HL-60 (cell line): ENCODE measurements at regions not wholly inside any gene's neighbourhood (a gene's known extent, or its start where the extent isn't known, plus 50 kb on each side); places are given as distances from the start of the nearest gene placed in this dataset.

Source experiments
- DNase-seq, 2 experiments: peaks; one replicate each; pipeline ENCODE4 v3.0.0-alpha.2; 2010 to 2020; ENCODE audit warnings: low read depth in 1 of 2, low spot score in 1 of 2
- H3K27ac ChIP-seq: fragments of 250-450 bp; sonication (Bioruptor Pico); replicated peaks from 2 replicates; pipeline ENCODE4 v1.5.1; 2020; ENCODE audit warnings: mild to moderate bottlenecking, moderate library complexity
- H3K27me3 ChIP-seq: fragments of 250-450 bp; sonication (Bioruptor Pico); 2 replicates; pipeline ENCODE4 v1.5.1; 2021; ENCODE audit warnings: mild to moderate bottlenecking, moderate library complexity; ENCODE audit not compliant: insufficient read depth, poor library complexity, severe bottlenecking
- H3K4me3 ChIP-seq: replicated peaks from 2 replicates; pipeline ENCODE4 v1.5.1; 2011; ENCODE audit warnings: mild to moderate bottlenecking, control low read depth, low read length; ENCODE audit not compliant: insufficient read depth
- GABPA ChIP-seq: IDR thresholded peaks from 2 replicates; pipeline ENCODE4 v1.6.1; 2012; ENCODE audit warnings: low read depth
- POLR2AphosphoS5 ChIP-seq: IDR thresholded peaks from 2 replicates; pipeline ENCODE4 v1.6.1; 2012; ENCODE audit warnings: low read depth
- SPI1 ChIP-seq: IDR thresholded peaks from 2 replicates; pipeline ENCODE4 v1.6.1; 2012; ENCODE audit warnings: low read depth, mild to moderate bottlenecking, borderline replicate concordance
- TF ChIP-seq, protein P1 (sequence below): IDR thresholded peaks from 2 replicates; pipeline ENCODE4 v1.6.1; 2012; ENCODE audit warnings: low read depth; ENCODE audit not compliant: insufficient replicate concordance
- TF ChIP-seq, protein P2 (sequence below): IDR thresholded peaks from one replicate; pipeline ENCODE4 v1.5.1; 2011; ENCODE audit warnings: low read length, control low read depth, inconsistent platforms; ENCODE audit not compliant: insufficient read depth

DNA sequence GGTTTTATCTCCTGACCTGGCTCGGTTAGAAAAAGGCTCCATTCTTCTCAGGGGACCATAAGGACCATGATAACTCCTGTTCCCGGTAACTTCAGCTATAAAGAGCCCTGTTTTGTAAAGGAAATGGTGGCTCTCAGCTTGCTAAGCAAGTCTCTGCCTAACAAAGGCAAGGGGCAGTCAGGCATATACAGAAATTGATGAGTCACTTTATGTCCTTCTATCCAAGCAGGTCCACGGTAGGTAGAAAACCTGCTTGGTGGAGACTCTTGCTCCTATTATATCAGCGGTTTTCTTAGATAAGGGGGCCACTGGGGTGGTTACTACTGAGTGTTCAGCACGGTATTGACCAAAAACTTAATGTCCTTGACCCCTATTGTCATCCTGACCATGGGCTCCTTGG, 203.0 kb upstream of the KLF8 start:
- Histone ChIP-seq H3K27me3 (no peaks in the 10 kb centered on the region), H3K4me3 (no peak overlapping the region), H3K27ac (no peak overlapping the region)
- TF ChIP-seq SPI1 = no peak
- no peak for TF ChIP-seq POLR2AphosphoS5
- TF ChIP-seq, protein P1, sequence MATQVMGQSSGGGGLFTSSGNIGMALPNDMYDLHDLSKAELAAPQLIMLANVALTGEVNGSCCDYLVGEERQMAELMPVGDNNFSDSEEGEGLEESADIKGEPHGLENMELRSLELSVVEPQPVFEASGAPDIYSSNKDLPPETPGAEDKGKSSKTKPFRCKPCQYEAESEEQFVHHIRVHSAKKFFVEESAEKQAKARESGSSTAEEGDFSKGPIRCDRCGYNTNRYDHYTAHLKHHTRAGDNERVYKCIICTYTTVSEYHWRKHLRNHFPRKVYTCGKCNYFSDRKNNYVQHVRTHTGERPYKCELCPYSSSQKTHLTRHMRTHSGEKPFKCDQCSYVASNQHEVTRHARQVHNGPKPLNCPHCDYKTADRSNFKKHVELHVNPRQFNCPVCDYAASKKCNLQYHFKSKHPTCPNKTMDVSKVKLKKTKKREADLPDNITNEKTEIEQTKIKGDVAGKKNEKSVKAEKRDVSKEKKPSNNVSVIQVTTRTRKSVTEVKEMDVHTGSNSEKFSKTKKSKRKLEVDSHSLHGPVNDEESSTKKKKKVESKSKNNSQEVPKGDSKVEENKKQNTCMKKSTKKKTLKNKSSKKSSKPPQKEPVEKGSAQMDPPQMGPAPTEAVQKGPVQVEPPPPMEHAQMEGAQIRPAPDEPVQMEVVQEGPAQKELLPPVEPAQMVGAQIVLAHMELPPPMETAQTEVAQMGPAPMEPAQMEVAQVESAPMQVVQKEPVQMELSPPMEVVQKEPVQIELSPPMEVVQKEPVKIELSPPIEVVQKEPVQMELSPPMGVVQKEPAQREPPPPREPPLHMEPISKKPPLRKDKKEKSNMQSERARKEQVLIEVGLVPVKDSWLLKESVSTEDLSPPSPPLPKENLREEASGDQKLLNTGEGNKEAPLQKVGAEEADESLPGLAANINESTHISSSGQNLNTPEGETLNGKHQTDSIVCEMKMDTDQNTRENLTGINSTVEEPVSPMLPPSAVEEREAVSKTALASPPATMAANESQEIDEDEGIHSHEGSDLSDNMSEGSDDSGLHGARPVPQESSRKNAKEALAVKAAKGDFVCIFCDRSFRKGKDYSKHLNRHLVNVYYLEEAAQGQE = no peak
- TF ChIP-seq, protein P2, sequence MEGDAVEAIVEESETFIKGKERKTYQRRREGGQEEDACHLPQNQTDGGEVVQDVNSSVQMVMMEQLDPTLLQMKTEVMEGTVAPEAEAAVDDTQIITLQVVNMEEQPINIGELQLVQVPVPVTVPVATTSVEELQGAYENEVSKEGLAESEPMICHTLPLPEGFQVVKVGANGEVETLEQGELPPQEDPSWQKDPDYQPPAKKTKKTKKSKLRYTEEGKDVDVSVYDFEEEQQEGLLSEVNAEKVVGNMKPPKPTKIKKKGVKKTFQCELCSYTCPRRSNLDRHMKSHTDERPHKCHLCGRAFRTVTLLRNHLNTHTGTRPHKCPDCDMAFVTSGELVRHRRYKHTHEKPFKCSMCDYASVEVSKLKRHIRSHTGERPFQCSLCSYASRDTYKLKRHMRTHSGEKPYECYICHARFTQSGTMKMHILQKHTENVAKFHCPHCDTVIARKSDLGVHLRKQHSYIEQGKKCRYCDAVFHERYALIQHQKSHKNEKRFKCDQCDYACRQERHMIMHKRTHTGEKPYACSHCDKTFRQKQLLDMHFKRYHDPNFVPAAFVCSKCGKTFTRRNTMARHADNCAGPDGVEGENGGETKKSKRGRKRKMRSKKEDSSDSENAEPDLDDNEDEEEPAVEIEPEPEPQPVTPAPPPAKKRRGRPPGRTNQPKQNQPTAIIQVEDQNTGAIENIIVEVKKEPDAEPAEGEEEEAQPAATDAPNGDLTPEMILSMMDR = no peak
- TF ChIP-seq GABPA = no peak
- DNase-seq = no peak

DNA sequence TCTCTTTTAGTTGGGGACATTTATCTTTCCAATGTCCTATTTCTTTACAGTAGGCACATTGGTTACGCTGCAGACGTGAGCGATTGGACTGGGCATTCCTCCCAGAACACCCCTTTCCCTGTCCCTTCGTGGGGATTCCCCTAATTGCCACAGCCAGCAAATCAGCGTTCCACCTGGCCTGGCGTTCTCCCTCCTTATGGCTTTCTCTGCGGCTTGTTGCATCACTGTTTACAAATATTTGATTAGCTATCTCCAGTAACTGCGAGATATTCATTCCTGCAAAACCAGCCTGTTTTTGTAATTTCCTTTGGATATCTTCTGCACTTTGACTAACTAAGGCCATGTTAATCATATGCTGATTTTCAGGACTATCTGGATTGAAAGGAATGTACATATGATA, 202.5 kb upstream of the KLF8 start:
- Histone ChIP-seq H3K4me3 (no peak overlapping the region), H3K27me3 (no peaks in the 10 kb centered on the region)

DNA sequence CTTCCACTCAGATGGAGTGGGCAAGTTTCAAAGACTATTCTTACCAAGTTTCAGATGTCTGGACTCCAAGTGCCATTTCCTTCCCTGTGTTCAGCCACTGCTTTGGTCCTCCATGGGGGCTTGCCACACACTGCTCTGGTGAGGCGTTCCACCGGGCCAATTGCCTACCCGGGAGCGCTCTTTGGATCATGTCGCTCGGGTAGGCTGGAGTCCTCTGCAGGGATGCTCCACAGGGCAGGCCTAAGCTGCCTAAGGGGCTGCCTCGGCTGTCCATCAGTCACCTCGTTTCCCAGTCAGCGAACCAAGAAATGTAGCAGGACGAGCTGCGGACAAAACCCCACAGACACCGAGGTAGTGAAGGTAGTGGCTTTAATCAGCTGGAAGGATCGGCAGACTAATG, 200.7 kb upstream of the KLF8 start:
- no peaks in the 10 kb centered on the region for H3K27me3 ChIP-seq
- DNase-seq = no peak
- no peak overlapping the region for H3K4me3 ChIP-seq
- TF ChIP-seq, protein P1 = no peak
- TF ChIP-seq SPI1 (no peak), POLR2AphosphoS5 (no peak), GABPA (no peak)
- TF ChIP-seq, protein P2 = no peak
- H3K27ac ChIP-seq = no peak overlapping the region

More for the DNA sequence above, 202.5 kb upstream of the KLF8 start:
- TF ChIP-seq, protein P1 = no peak
- TF ChIP-seq, protein P2 = no peak
- no peak for TF ChIP-seq POLR2AphosphoS5
- H3K27ac ChIP-seq = no peak overlapping the region
- DNase-seq = no peak
